Osteocyte (in vitro differentiated cells): ENCODE measurements at regions not wholly inside any gene's neighbourhood (a gene's known extent, or its start where the extent isn't known, plus 50 kb on each side); places are given as distances from the start of the nearest gene placed in this dataset.
"Not testable (repeated sequence)": the region's sequence is repeated elsewhere in the genome, so short reads cannot be mapped to it uniquely, and the experiment has no call there.

Experiments
- DNase-seq: peaks from one replicate; pipeline ENCODE4 v3.0.0; 2021; ENCODE audit warnings: mixed read lengths; ENCODE audit not compliant: unreplicated experiment; ENCODE audit errors: extremely low spot score
- H3K27ac Mint-ChIP-seq: one replicate; pipeline ENCODE4 v1.8.0; 2021; ENCODE audit warnings: mild to moderate bottlenecking, mixed read lengths; ENCODE audit not compliant: unreplicated experiment
- H3K27me3 Mint-ChIP-seq: one replicate; pipeline ENCODE4 v1.8.0; 2021; ENCODE audit warnings: mixed read lengths; ENCODE audit not compliant: unreplicated experiment
- H3K36me3 Mint-ChIP-seq: one replicate; pipeline ENCODE4 v1.8.0; 2021; ENCODE audit warnings: mixed read lengths; ENCODE audit not compliant: unreplicated experiment
- H3K4me1 Mint-ChIP-seq: one replicate; pipeline ENCODE4 v1.8.0; 2021; ENCODE audit warnings: mixed read lengths; ENCODE audit not compliant: unreplicated experiment
- H3K4me3 Mint-ChIP-seq: one replicate; pipeline ENCODE4 v1.8.0; 2021; ENCODE audit warnings: mild to moderate bottlenecking, moderate library complexity, mixed read lengths; ENCODE audit not compliant: unreplicated experiment
- H3K9me3 Mint-ChIP-seq: one replicate; pipeline ENCODE4 v1.8.0; 2021; ENCODE audit warnings: mixed read lengths; ENCODE audit not compliant: unreplicated experiment
- CTCF ChIP-seq: fragments of 200-600 bp; sonication (generic); IDR thresholded peaks from 2 replicates; pipeline ENCODE4 v1.5.0; 2021; ENCODE audit warnings: antibody characterized with exemption, mild to moderate bottlenecking, moderate library complexity

- H3K27me3 Mint-ChIP-seq = no peaks in the 10 kb centered on the region
- peaks cover 8% of the 10 kb centered on the region for H3K36me3 Mint-ChIP-seq
- DNase-seq = no peak
- H3K9me3 Mint-ChIP-seq = peaks cover 11% of the 10 kb centered on the region
- H3K4me3 Mint-ChIP-seq = no peak overlapping the region
- H3K27ac Mint-ChIP-seq = no peak overlapping the region
- H3K4me1 Mint-ChIP-seq = peaks cover 10% of the 10 kb centered on the region
- no peak for TF ChIP-seq CTCF
Observed at GRCh38 chr2:160614391-160614790, 120.8 kb upstream of the RBMS1 start.

- H3K27me3 Mint-ChIP-seq = no peaks in the 10 kb centered on the region
- no peak for TF ChIP-seq CTCF
- H3K4me1 Mint-ChIP-seq = peaks cover 10% of the 10 kb centered on the region
- H3K9me3 Mint-ChIP-seq = peaks cover 11% of the 10 kb centered on the region
- no peak overlapping the region for H3K27ac Mint-ChIP-seq
- H3K4me3 Mint-ChIP-seq = no peak overlapping the region
- H3K36me3 Mint-ChIP-seq = peaks cover 8% of the 10 kb centered on the region
- no peak for DNase-seq
Observed at GRCh38 chr2:160615706-160616105, 122.1 kb upstream of the RBMS1 start.

- Mint-ChIP-seq H3K4me1 (peaks cover 10% of the 10 kb centered on the region), H3K27ac (no peak overlapping the region), H3K27me3 (no peaks in the 10 kb centered on the region), H3K4me3 (no peak overlapping the region), H3K9me3 (peaks cover 11% of the 10 kb centered on the region), H3K36me3 (peaks cover 8% of the 10 kb centered on the region)
- no peak for TF ChIP-seq CTCF
- DNase-seq = no peak
Observed at GRCh38 chr2:160616149-160616548, 122.5 kb upstream of the RBMS1 start.

- no peak overlapping the region for H3K27ac Mint-ChIP-seq
- H3K27me3 Mint-ChIP-seq = no peaks in the 10 kb centered on the region
- H3K9me3 Mint-ChIP-seq = peaks cover 4% of the 10 kb centered on the region
- TF ChIP-seq CTCF = no peak
- H3K36me3 Mint-ChIP-seq = no peaks in the 10 kb centered on the region
- no peak overlapping the region for H3K4me3 Mint-ChIP-seq
- DNase-seq = no peak
- H3K4me1 Mint-ChIP-seq = no peaks in the 10 kb centered on the region
Observed at GRCh38 chr2:160621748-160622147, 128.1 kb upstream of the RBMS1 start.

- not testable (repeated sequence) for DNase-seq, H3K27me3 Mint-ChIP-seq, H3K9me3 Mint-ChIP-seq, H3K36me3 Mint-ChIP-seq, H3K4me1 Mint-ChIP-seq, H3K4me3 Mint-ChIP-seq, H3K27ac Mint-ChIP-seq
Observed at GRCh38 chr2:160628020-160628637, 134.5 kb upstream of the RBMS1 start.

GRCh38 chr2:160628811-160629210 is 135.2 kb upstream of the RBMS1 start:
- Mint-ChIP-seq H3K9me3 (no peaks in the 10 kb centered on the region), H3K36me3 (no peaks in the 10 kb centered on the region), H3K4me1 (peaks cover 4% of the 10 kb centered on the region), H3K27ac (no peak overlapping the region), H3K4me3 (no peak overlapping the region), H3K27me3 (no peaks in the 10 kb centered on the region)
- no peak for DNase-seq
- TF ChIP-seq CTCF = no peak
